Smooth muscle cell (in vitro differentiated cells): ENCODE measurements at regions not wholly inside any gene's neighbourhood (a gene's known extent, or its start where the extent isn't known, plus 50 kb on each side); places are given as distances from the start of the nearest gene placed in this dataset.

ENCODE experiments used
- DNase-seq: peaks from one replicate; lab custom pipeline; 2025; ENCODE audit not compliant: unreplicated experiment; lab: John Stamatoyannopoulos, UW
- H2AFZ ChIP-seq: fragments of 200-600 bp; sonication (generic); 2 replicates; pipeline ENCODE4 v1.6.0; 2016; ENCODE audit warnings: antibody characterized with exemption, low read depth, mild to moderate bottlenecking
- H3F3A ChIP-seq: fragments of 200-600 bp; sonication (generic); 2 replicates; pipeline ENCODE4 v1.6.0; 2017; ENCODE audit warnings: antibody characterized with exemption, low read depth
- H3K27ac ChIP-seq: fragments of 200-600 bp; sonication (generic); 2 replicates; pipeline ENCODE4 v1.5.1; 2016; ENCODE audit warnings: low read depth, mild to moderate bottlenecking
- H3K27me3 ChIP-seq: fragments of 200-600 bp; sonication (generic); 2 replicates; pipeline ENCODE4 v1.6.1; 2016; ENCODE audit warnings: low read depth, mild to moderate bottlenecking
- H3K36me3 ChIP-seq: fragments of 200-600 bp; sonication (generic); 2 replicates; pipeline ENCODE4 v1.5.1; 2016; ENCODE audit warnings: low read depth
- H3K4me1 ChIP-seq: fragments of 200-600 bp; sonication (generic); 2 replicates; pipeline ENCODE4 v1.5.1; 2016; ENCODE audit warnings: low read depth
- H3K4me2 ChIP-seq: fragments of 200-600 bp; sonication (generic); 2 replicates; pipeline ENCODE4 v1.6.0; 2016; ENCODE audit warnings: mild to moderate bottlenecking
- H3K4me3 ChIP-seq: fragments of 200-600 bp; sonication (generic); 2 replicates; pipeline ENCODE4 v1.5.1; 2016; ENCODE audit warnings: mild to moderate bottlenecking
- H3K79me2 ChIP-seq: fragments of 200-600 bp; sonication (generic); 2 replicates; pipeline ENCODE4 v1.6.0; 2016; ENCODE audit warnings: low read depth, mild to moderate bottlenecking
- H3K9ac ChIP-seq: fragments of 200-600 bp; sonication (generic); 2 replicates; pipeline ENCODE4 v1.6.0; 2016; ENCODE audit warnings: low read depth
- H3K9me3 ChIP-seq: fragments of 200-600 bp; sonication (generic); replicated peaks from 2 replicates; pipeline ENCODE4 v1.5.1; 2016; ENCODE audit warnings: low read depth
- H4K20me1 ChIP-seq: fragments of 200-600 bp; sonication (generic); 2 replicates; pipeline ENCODE4 v1.6.0; 2016; ENCODE audit warnings: low read depth
- CTCF ChIP-seq: fragments of 200-600 bp; sonication (generic); IDR thresholded peaks from 2 replicates; pipeline ENCODE4 v1.5.1; 2017; ENCODE audit warnings: borderline replicate concordance, mild to moderate bottlenecking, antibody characterized with exemption; ENCODE audit not compliant: insufficient read depth, poor library complexity, severe bottlenecking
- whole genome bisulfite sequencing: methylation state at CpG from one replicate; pipeline ENCODE4 v1.1.7; 2016; ENCODE audit warnings: low lambda C conversion rate; 5-methylcytosine and 5-hydroxymethylcytosine counted together

DNA sequence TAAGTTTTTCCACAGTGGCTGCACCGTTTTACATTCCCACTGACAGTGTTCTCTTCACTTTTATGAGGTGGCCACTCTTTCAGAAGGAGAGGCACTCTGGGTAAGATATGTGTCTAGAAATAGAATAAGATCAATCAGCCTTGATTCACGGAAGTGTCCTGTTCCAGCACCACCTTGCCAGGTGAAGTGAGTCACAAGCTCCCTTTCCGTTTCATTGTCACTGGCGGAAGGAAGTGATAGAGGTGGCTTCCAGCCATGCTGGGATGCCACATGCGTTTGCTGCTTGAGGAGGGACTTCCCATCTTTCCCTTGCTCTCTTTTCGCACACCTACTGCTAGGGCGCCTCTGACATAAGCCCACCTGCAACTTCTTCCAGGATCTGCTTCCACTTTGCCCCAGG lies 217.1 kb downstream of the PIK3R1 start:
- no peak for TF ChIP-seq CTCF

GRCh38 chr5:68433526-68433922 lies 218.0 kb downstream of the PIK3R1 start:
- H4K20me1 ChIP-seq: no peaks in the 10 kb centered on the region
- peaks cover 8% of the 10 kb centered on the region for H3F3A ChIP-seq
- H3K9me3 ChIP-seq: no peaks in the 10 kb centered on the region
- H2AFZ ChIP-seq: no peak overlapping the region
- TF ChIP-seq CTCF: no peak
- H3K4me3 ChIP-seq: no peak overlapping the region
- peak overlapping the region; percentile 71 for H3K9ac ChIP-seq
- H3K4me1 ChIP-seq: no peaks in the 10 kb centered on the region
- no peak for DNase-seq
- no peaks in the 10 kb centered on the region for H3K27me3 ChIP-seq
- no peaks in the 10 kb centered on the region for H3K36me3 ChIP-seq
- no peaks in the 10 kb centered on the region for H3K79me2 ChIP-seq
- H3K27ac ChIP-seq: peak overlapping the region; percentile 92
- 96% methylated on average over 3 of the region's 3 CpGs for WGBS
- no peak overlapping the region for H3K4me2 ChIP-seq

More for the DNA sequence above, 217.1 kb downstream of the PIK3R1 start:
- Histone ChIP-seq H3K4me1 (no peaks in the 10 kb centered on the region), H3K79me2 (no peaks in the 10 kb centered on the region), H3K27ac (peak overlapping the region; percentile 92), H3K4me3 (no peak overlapping the region), H3K4me2 (no peak overlapping the region), H4K20me1 (no peaks in the 10 kb centered on the region), H3F3A (peaks cover 8% of the 10 kb centered on the region), H3K27me3 (no peaks in the 10 kb centered on the region), H3K9me3 (no peaks in the 10 kb centered on the region), H3K36me3 (no peaks in the 10 kb centered on the region), H3K9ac (peak overlapping the region; percentile 71), H2AFZ (no peak overlapping the region)
- no peak for DNase-seq
- 95% methylated on average over 7 of the region's 7 CpGs for WGBS

DNA sequence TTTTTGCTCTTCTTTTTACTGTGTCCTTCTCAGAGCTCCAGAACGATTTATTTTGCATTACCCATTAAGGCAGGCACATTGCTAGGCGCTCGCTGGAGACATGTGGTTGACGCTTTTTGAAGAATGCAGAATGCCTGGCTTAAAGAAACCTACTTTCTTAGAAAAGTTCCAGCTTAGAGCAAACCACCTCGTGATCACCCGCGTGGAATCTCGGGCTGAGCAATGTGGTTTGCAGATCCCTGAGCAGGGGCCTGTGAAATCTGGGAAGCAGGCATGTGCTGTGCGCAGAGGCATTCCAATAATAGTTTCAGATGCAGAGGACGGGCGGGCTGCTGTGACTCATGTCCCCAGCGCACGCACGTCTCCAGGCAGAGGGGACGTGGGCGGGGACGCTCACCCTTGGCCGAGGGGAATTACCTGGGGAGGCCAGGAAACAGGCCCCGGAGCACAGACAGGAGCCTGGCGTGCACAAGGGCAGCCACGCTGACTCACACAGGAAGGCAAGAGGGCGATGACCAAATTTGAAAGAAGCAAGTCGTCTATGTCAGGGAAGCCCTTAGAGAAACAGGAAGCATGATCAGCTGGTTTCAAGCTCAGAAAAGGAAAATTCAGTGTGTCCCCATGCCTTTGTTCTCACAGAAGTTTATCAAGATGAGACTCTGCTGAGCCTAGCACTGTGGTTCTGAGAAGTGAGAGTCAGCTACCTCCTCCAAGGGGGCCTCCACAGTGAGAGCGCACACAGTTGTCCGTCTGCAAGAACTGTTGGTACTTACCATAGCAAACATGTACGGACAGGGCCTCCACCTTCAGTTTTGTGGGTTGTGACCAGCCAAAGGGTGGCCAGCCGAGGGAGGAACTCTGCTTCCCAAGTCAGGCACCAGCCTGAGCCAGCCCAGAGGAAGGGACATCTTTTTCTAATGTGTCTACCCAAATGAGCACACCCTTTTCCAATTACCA lies 218.6 kb downstream of the PIK3R1 start:
- WGBS: 6% methylated on average over 26 of the region's 27 CpGs
- Histone ChIP-seq H3K79me2 (no peaks in the 10 kb centered on the region), H3K9me3 (no peaks in the 10 kb centered on the region), H3K4me1 (no peaks in the 10 kb centered on the region), H3K36me3 (no peaks in the 10 kb centered on the region), H3F3A (peaks cover 8% of the 10 kb centered on the region), H3K4me3 (no peak overlapping the region), H3K4me2 (peak overlapping the region; percentile 42), H3K9ac (peak overlapping the region; percentile 82), H4K20me1 (no peaks in the 10 kb centered on the region), H3K27ac (peak overlapping the region; percentile 97), H2AFZ (peak overlapping the region; percentile 68), H3K27me3 (no peaks in the 10 kb centered on the region)
- DNase-seq: peak; percentile 82
- TF ChIP-seq CTCF: no peak

- H3K27ac ChIP-seq: peak overlapping the region; percentile 97
- no peak overlapping the region for H3K4me2 ChIP-seq
- no peaks in the 10 kb centered on the region for H3K4me1 ChIP-seq
- H3K9me3 ChIP-seq: no peaks in the 10 kb centered on the region
- 100% methylated on average over 1 of the region's 1 CpG for WGBS
- TF ChIP-seq CTCF: no peak
- H3K4me3 ChIP-seq: no peak overlapping the region
- peak overlapping the region; percentile 82 for H3K9ac ChIP-seq
- peaks cover 8% of the 10 kb centered on the region for H3F3A ChIP-seq
- H4K20me1 ChIP-seq: no peaks in the 10 kb centered on the region
- H3K36me3 ChIP-seq: no peaks in the 10 kb centered on the region
- H3K27me3 ChIP-seq: no peaks in the 10 kb centered on the region
- DNase-seq: no peak
- no peaks in the 10 kb centered on the region for H3K79me2 ChIP-seq
- no peak overlapping the region for H2AFZ ChIP-seq
These were observed 220.1 kb downstream of the PIK3R1 start for GRCh38 chr5:68435611-68436010.
